GM12878 (cell line): ENCODE measurements at regions not wholly inside any gene's neighbourhood (a gene's known extent, or its start where the extent isn't known, plus 50 kb on each side); places are given as distances from the start of the nearest gene placed in this dataset.

Source experiments
- ATAC-seq: fragments of 200-7000 bp; cut with Tn5 transposase; 3 replicates; pipeline ENCODE4 v1.9.1; 2020; ENCODE audit warnings: mild to moderate bottlenecking, moderate library complexity
- BruUV-seq: library from RNA; stranded (reverse); fragments of 400-500 nt; replicated peaks from 2 replicates; lab custom pipeline; 2021; lab: Mats Ljungman, UMichigan
- CTCF ChIA-PET: fragments of 300-600 bp; sonication (Branson Sonifier 250); formaldehyde crosslinking; extraction: SDS; loops from one replicate; lab custom pipeline; 2021; ENCODE audit warnings: inconsistent platforms; lab: Yijun Ruan, JAX
- POLR2A ChIA-PET: fragments of 350-600 bp; formaldehyde crosslinking; extraction: SDS; loops from one replicate; lab custom pipeline; 2021; ENCODE audit warnings: inconsistent platforms; lab: Charles Lee
- RAD21 ChIA-PET: fragments of 300-600 bp; sonication (Branson Sonifier 250); formaldehyde crosslinking; loops from one replicate; lab custom pipeline; 2023; ENCODE audit warnings: antibody characterized with exemption; ENCODE audit not compliant: unreplicated experiment; lab: Charles Lee
- SMC1A ChIA-PET: fragments of 300-600 bp; sonication (Branson Sonifier 250); formaldehyde crosslinking; loops from one replicate; lab custom pipeline; 2023; ENCODE audit not compliant: unreplicated experiment, uncharacterized antibody; lab: Charles Lee
- DNase-seq: peaks from one replicate; pipeline ENCODE4 v3.0.0-alpha.2; 2011; ENCODE audit warnings: low read depth, low spot score
- FAIRE-seq: peaks from 3 replicates; lab custom pipeline; 2011; peaks lifted over from hg19 to GRCh38; lab: Jason Lieb, UNC
- H2AFZ ChIP-seq: 2 replicates; pipeline ENCODE4 v1.6.0; 2011; ENCODE audit warnings: low read depth, low read length, control low read depth; ENCODE audit not compliant: control insufficient read depth
- H3K27ac ChIP-seq: 2 replicates; pipeline ENCODE4 v1.5.1; 2011; ENCODE audit warnings: control low read depth; ENCODE audit not compliant: control insufficient read depth, insufficient read depth
- H3K27me3 ChIP-seq, 2 experiments: replicated peaks in 1 of 2; 2 replicates each; pipeline versions ENCODE4 v1.6.0 to v1.6.1; 2011; ENCODE audit warnings: low read length in 1 of 2; ENCODE audit not compliant: control insufficient read depth in 2 of 2, insufficient read depth in 2 of 2
- H3K36me3 ChIP-seq, 2 experiments: 2 replicates each; pipeline ENCODE4 v1.5.1; 2011; ENCODE audit warnings: low read length in 1 of 2; ENCODE audit not compliant: control insufficient read depth in 2 of 2, insufficient read depth in 2 of 2
- H3K4me1 ChIP-seq: 2 replicates; pipeline ENCODE4 v1.6.1; 2011; ENCODE audit warnings: mild to moderate bottlenecking, low read length, moderate library complexity, mixed read lengths; ENCODE audit not compliant: control insufficient read depth, insufficient read depth
- H3K4me2 ChIP-seq: 2 replicates; pipeline ENCODE4 v1.6.0; 2011; ENCODE audit warnings: control low read depth; ENCODE audit not compliant: control insufficient read depth, insufficient read depth
- H3K4me3 ChIP-seq: fragments of 200-600 bp; sonication (generic); 2 replicates; pipeline ENCODE4 v1.5.1; 2016
- H3K79me2 ChIP-seq: 2 replicates; pipeline ENCODE4 v1.6.0; 2011; ENCODE audit warnings: low read length; ENCODE audit not compliant: control insufficient read depth, insufficient read depth
- H3K9ac ChIP-seq: 2 replicates; pipeline ENCODE4 v1.8.0; 2011; ENCODE audit warnings: low read length, control low read depth, mixed read lengths; ENCODE audit not compliant: control insufficient read depth, insufficient read depth
- H3K9me3 ChIP-seq: replicated peaks from 3 replicates; pipeline ENCODE4 v1.5.1; 2011; ENCODE audit warnings: mild to moderate bottlenecking, low read length; ENCODE audit not compliant: control insufficient read depth, insufficient read depth
- H4K20me1 ChIP-seq: 2 replicates; pipeline ENCODE4 v1.6.0; 2011; ENCODE audit not compliant: control insufficient read depth, insufficient read depth
- CHD4 ChIP-seq: fragments of 200-600 bp; sonication (generic); IDR thresholded peaks from 2 replicates; pipeline ENCODE4 v1.6.1; 2016; ENCODE audit warnings: mild to moderate bottlenecking
- JUND ChIP-seq: IDR thresholded peaks from 2 replicates; pipeline ENCODE4 v1.6.1; 2012; ENCODE audit warnings: low read depth, mild to moderate bottlenecking, low read length, improper control_type of control experiment, moderate library complexity
- LARP7 ChIP-seq: fragments of 450-650 bp; IDR thresholded peaks from 2 replicates; pipeline ENCODE4 v1.6.1; 2017; ENCODE audit warnings: mild to moderate bottlenecking
- MXI1 ChIP-seq: fragments of 150-350 bp; IDR thresholded peaks from 2 replicates; pipeline ENCODE4 v1.6.1; 2011; ENCODE audit warnings: low read depth, mild to moderate bottlenecking, inconsistent platforms, low read length, improper control_type of control experiment
- NRF1 ChIP-seq: conservative IDR thresholded peaks from 2 replicates; pipeline ENCODE4 v1.6.1; 2011; ENCODE audit warnings: mild to moderate bottlenecking, low read depth, low read length, improper control_type of control experiment
- RB1 ChIP-seq: fragments of 450-650 bp; formaldehyde crosslinking; IDR thresholded peaks from 2 replicates; pipeline ENCODE4 v1.6.1; 2017; ENCODE audit warnings: mild to moderate bottlenecking, borderline replicate concordance
- RBBP5 ChIP-seq: fragments of 200-600 bp; sonication (generic); conservative IDR thresholded peaks from 2 replicates; pipeline ENCODE4 v1.6.1; 2016
- TBL1XR1 ChIP-seq: IDR thresholded peaks from 2 replicates; pipeline ENCODE4 v1.6.1; 2012; ENCODE audit warnings: low read depth, low read length, improper control_type of control experiment
- ZNF622 ChIP-seq: fragments of 450-650 bp; IDR thresholded peaks from 2 replicates; pipeline ENCODE4 v1.6.1; 2017; ENCODE audit warnings: mild to moderate bottlenecking, inconsistent platforms
- ZSCAN29 ChIP-seq: fragments of 450-650 bp; IDR thresholded peaks from 2 replicates; pipeline ENCODE4 v1.6.1; 2017; ENCODE audit warnings: mild to moderate bottlenecking, moderate library complexity
- WGBS: methylation state at CpG from one replicate; pipeline ENCODE4 v1.1.6; 2016; ENCODE audit warnings: low lambda C conversion rate; ENCODE audit not compliant: insufficient replicate concordance, insufficient coverage; ENCODE audit errors: missing lambda C conversion rate; 5-methylcytosine and 5-hydroxymethylcytosine counted together
- in situ Hi-C: fragments of 300-500 bp; cut with MboI; formaldehyde crosslinking; loops from 9 replicates; pipeline ENCODE4 v1.14.3; 2018; ENCODE audit warnings: mixed read lengths
- intact Hi-C: fragments of 100-400 bp; cut with micrococcal nuclease; formaldehyde crosslinking; loops from one replicate; pipeline ENCODE4 v1.14.2; 2022; ENCODE audit not compliant: unreplicated experiment
- TF ChIP-seq, protein P1 (sequence below): IDR thresholded peaks from 2 replicates; pipeline ENCODE4 v1.6.1; 2012; ENCODE audit warnings: low read depth, low read length, improper control_type of control experiment
- TF ChIP-seq, protein P2 (sequence below): fragments of 450-650 bp; IDR thresholded peaks from 2 replicates; pipeline ENCODE4 v1.6.1; 2016; ENCODE audit warnings: mild to moderate bottlenecking, moderate library complexity, borderline replicate concordance
- TF ChIP-seq, protein P3 (sequence below): fragments of 450-650 bp; IDR thresholded peaks from 2 replicates; pipeline ENCODE4 v1.6.1; 2017; ENCODE audit warnings: borderline replicate concordance
- TF ChIP-seq, protein P4 (sequence below): fragments of 450-650 bp; IDR thresholded peaks from 2 replicates; pipeline ENCODE4 v1.6.1; 2018; ENCODE audit warnings: mild to moderate bottlenecking, low read depth, moderate library complexity; ENCODE audit not compliant: partially characterized antibody

DNA sequence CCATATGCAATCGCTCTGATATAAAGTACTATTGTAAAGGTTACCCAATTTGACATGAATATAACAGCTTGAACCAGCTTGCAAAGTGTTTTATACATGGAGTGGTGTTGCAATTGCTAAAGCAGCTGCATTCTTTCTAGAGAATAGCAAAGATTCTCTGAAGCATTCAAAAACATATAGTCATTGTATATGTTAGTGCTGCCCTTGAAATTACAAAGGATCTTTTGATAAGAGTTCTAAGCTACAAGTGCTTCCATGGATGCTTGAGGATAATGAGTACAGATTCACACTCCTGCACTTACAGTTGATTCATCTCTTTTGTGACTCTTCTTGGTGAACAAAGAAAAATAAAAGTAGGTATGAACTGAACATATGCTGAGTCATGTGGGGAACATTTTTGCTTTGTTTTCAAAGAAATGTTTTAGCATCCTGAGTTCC lies 175.7 kb downstream of the ALDH8A1 start (continued):
- TF ChIP-seq, protein P1, sequence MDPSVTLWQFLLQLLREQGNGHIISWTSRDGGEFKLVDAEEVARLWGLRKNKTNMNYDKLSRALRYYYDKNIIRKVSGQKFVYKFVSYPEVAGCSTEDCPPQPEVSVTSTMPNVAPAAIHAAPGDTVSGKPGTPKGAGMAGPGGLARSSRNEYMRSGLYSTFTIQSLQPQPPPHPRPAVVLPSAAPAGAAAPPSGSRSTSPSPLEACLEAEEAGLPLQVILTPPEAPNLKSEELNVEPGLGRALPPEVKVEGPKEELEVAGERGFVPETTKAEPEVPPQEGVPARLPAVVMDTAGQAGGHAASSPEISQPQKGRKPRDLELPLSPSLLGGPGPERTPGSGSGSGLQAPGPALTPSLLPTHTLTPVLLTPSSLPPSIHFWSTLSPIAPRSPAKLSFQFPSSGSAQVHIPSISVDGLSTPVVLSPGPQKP, result no peak

DNA sequence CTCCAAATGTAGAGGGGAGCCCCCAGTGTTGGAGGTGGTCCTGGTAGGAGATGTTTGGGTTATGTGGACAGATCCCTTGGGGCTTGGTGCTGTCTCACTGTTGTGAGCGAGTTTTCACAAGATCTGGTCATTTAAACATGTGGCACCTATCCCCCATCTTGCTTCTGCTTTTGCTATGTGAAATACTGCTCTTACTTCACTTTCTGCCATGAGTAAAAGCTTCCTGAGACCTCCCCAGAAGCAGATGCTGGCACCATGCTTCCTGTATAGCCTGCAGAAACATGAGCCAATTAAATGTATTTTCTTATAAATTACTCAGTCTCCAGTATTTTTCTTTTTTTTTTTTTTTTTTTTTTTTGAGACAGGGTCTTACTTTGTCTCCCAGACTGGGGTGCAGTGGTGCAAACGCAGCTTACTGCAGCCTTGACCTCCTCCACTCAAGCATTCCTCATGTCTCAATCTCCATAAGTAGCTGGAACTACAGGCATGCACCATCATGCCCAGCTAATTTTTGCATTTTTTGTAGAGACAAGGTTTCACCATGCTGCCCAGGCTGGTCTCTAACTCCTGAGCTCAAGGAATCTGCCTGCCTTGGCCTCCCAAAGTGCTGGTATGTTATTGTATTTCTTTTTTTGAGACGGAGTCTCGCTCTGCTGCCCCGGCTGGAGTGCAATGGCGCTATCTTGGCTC lies 177.1 kb downstream of the ALDH8A1 start:
- 46% methylated on average over 6 of the region's 6 CpGs for WGBS
- Histone ChIP-seq H3K9me3 (no peaks in the 10 kb centered on the region), H2AFZ (no peak overlapping the region), H3K4me1 (no peaks in the 10 kb centered on the region), H3K4me3 (no peak overlapping the region), H3K4me2 (no peak overlapping the region), H3K36me3 (no peaks in the 10 kb centered on the region), H3K9ac (no peak overlapping the region), H3K27ac (no peak overlapping the region), H4K20me1 (no peaks in the 10 kb centered on the region), H3K27me3 (no peaks in the 10 kb centered on the region; a peak in 2 of 4 replicates), H3K79me2 (no peaks in the 10 kb centered on the region)
- CTCF ChIA-PET, result no interaction called here
- in situ Hi-C loops, result no loop called here
- intact Hi-C loops, result no loop called here
- DNase-seq, result no peak
- SMC1A ChIA-PET, result no interaction called here
- no peak for FAIRE-seq
- RAD21 ChIA-PET, result no interaction called here
- POLR2A ChIA-PET, result no interaction called here
- no peak for ATAC-seq
- no TSS peak for BruUV-seq
- TF ChIP-seq CHD4, result no peak
- TF ChIP-seq ZSCAN29, result no peak
- TF ChIP-seq MXI1, result no peak
- no peak for TF ChIP-seq TBL1XR1
- TF ChIP-seq NRF1, result no peak
- TF ChIP-seq LARP7, result no peak
- TF ChIP-seq JUND, result no peak
- no peak for TF ChIP-seq RBBP5
- TF ChIP-seq ZNF622, result no peak
- TF ChIP-seq, protein P2, sequence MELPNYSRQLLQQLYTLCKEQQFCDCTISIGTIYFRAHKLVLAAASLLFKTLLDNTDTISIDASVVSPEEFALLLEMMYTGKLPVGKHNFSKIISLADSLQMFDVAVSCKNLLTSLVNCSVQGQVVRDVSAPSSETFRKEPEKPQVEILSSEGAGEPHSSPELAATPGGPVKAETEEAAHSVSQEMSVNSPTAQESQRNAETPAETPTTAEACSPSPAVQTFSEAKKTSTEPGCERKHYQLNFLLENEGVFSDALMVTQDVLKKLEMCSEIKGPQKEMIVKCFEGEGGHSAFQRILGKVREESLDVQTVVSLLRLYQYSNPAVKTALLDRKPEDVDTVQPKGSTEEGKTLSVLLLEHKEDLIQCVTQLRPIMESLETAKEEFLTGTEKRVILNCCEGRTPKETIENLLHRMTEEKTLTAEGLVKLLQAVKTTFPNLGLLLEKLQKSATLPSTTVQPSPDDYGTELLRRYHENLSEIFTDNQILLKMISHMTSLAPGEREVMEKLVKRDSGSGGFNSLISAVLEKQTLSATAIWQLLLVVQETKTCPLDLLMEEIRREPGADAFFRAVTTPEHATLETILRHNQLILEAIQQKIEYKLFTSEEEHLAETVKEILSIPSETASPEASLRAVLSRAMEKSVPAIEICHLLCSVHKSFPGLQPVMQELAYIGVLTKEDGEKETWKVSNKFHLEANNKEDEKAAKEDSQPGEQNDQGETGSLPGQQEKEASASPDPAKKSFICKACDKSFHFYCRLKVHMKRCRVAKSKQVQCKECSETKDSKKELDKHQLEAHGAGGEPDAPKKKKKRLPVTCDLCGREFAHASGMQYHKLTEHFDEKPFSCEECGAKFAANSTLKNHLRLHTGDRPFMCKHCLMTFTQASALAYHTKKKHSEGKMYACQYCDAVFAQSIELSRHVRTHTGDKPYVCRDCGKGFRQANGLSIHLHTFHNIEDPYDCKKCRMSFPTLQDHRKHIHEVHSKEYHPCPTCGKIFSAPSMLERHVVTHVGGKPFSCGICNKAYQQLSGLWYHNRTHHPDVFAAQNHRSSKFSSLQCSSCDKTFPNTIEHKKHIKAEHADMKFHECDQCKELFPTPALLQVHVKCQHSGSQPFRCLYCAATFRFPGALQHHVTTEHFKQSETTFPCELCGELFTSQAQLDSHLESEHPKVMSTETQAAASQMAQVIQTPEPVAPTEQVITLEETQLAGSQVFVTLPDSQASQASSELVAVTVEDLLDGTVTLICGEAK, result no peak
- TF ChIP-seq, protein P3, sequence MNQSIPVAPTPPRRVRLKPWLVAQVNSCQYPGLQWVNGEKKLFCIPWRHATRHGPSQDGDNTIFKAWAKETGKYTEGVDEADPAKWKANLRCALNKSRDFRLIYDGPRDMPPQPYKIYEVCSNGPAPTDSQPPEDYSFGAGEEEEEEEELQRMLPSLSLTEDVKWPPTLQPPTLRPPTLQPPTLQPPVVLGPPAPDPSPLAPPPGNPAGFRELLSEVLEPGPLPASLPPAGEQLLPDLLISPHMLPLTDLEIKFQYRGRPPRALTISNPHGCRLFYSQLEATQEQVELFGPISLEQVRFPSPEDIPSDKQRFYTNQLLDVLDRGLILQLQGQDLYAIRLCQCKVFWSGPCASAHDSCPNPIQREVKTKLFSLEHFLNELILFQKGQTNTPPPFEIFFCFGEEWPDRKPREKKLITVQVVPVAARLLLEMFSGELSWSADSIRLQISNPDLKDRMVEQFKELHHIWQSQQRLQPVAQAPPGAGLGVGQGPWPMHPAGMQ, result no peak
- TF ChIP-seq, protein P4, sequence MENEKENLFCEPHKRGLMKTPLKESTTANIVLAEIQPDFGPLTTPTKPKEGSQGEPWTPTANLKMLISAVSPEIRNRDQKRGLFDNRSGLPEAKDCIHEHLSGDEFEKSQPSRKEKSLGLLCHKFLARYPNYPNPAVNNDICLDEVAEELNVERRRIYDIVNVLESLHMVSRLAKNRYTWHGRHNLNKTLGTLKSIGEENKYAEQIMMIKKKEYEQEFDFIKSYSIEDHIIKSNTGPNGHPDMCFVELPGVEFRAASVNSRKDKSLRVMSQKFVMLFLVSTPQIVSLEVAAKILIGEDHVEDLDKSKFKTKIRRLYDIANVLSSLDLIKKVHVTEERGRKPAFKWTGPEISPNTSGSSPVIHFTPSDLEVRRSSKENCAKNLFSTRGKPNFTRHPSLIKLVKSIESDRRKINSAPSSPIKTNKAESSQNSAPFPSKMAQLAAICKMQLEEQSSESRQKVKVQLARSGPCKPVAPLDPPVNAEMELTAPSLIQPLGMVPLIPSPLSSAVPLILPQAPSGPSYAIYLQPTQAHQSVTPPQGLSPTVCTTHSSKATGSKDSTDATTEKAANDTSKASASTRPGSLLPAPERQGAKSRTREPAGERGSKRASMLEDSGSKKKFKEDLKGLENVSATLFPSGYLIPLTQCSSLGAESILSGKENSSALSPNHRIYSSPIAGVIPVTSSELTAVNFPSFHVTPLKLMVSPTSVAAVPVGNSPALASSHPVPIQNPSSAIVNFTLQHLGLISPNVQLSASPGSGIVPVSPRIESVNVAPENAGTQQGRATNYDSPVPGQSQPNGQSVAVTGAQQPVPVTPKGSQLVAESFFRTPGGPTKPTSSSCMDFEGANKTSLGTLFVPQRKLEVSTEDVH, result no peak
- TF ChIP-seq RB1, result no peak
